Smooth muscle cell (in vitro differentiated cells): ENCODE measurements at regions not wholly inside any gene's neighbourhood (a gene's known extent, or its start where the extent isn't known, plus 50 kb on each side); places are given as distances from the start of the nearest gene placed in this dataset.
"Not testable (repeated sequence)": the region's sequence is repeated elsewhere in the genome, so short reads cannot be mapped to it uniquely, and the experiment has no call there.

Experiments
- DNase-seq: peaks from one replicate; lab custom pipeline; 2025; ENCODE audit not compliant: unreplicated experiment; lab: John Stamatoyannopoulos, UW
- H2AFZ ChIP-seq: fragments of 200-600 bp; sonication (generic); 2 replicates; pipeline ENCODE4 v1.6.0; 2016; ENCODE audit warnings: antibody characterized with exemption, low read depth, mild to moderate bottlenecking
- H3F3A ChIP-seq: fragments of 200-600 bp; sonication (generic); 2 replicates; pipeline ENCODE4 v1.6.0; 2017; ENCODE audit warnings: antibody characterized with exemption, low read depth
- H3K27ac ChIP-seq: fragments of 200-600 bp; sonication (generic); 2 replicates; pipeline ENCODE4 v1.5.1; 2016; ENCODE audit warnings: low read depth, mild to moderate bottlenecking
- H3K27me3 ChIP-seq: fragments of 200-600 bp; sonication (generic); 2 replicates; pipeline ENCODE4 v1.6.1; 2016; ENCODE audit warnings: low read depth, mild to moderate bottlenecking
- H3K36me3 ChIP-seq: fragments of 200-600 bp; sonication (generic); 2 replicates; pipeline ENCODE4 v1.5.1; 2016; ENCODE audit warnings: low read depth
- H3K4me1 ChIP-seq: fragments of 200-600 bp; sonication (generic); 2 replicates; pipeline ENCODE4 v1.5.1; 2016; ENCODE audit warnings: low read depth
- H3K4me2 ChIP-seq: fragments of 200-600 bp; sonication (generic); 2 replicates; pipeline ENCODE4 v1.6.0; 2016; ENCODE audit warnings: mild to moderate bottlenecking
- H3K4me3 ChIP-seq: fragments of 200-600 bp; sonication (generic); 2 replicates; pipeline ENCODE4 v1.5.1; 2016; ENCODE audit warnings: mild to moderate bottlenecking
- H3K79me2 ChIP-seq: fragments of 200-600 bp; sonication (generic); 2 replicates; pipeline ENCODE4 v1.6.0; 2016; ENCODE audit warnings: low read depth, mild to moderate bottlenecking
- H3K9ac ChIP-seq: fragments of 200-600 bp; sonication (generic); 2 replicates; pipeline ENCODE4 v1.6.0; 2016; ENCODE audit warnings: low read depth
- H3K9me3 ChIP-seq: fragments of 200-600 bp; sonication (generic); replicated peaks from 2 replicates; pipeline ENCODE4 v1.5.1; 2016; ENCODE audit warnings: low read depth
- H4K20me1 ChIP-seq: fragments of 200-600 bp; sonication (generic); 2 replicates; pipeline ENCODE4 v1.6.0; 2016; ENCODE audit warnings: low read depth
- CTCF ChIP-seq: fragments of 200-600 bp; sonication (generic); IDR thresholded peaks from 2 replicates; pipeline ENCODE4 v1.5.1; 2017; ENCODE audit warnings: borderline replicate concordance, mild to moderate bottlenecking, antibody characterized with exemption; ENCODE audit not compliant: insufficient read depth, poor library complexity, severe bottlenecking
- WGBS: methylation state at CpG from one replicate; pipeline ENCODE4 v1.1.7; 2016; ENCODE audit warnings: low lambda C conversion rate; 5-methylcytosine and 5-hydroxymethylcytosine counted together

GRCh38 chr16:73106329-73107034 is 58.6 kb upstream of the ZFHX3 start:
- Histone ChIP-seq H3K79me2 (no peaks in the 10 kb centered on the region), H3K4me2 (no peak overlapping the region), H3K9me3 (no peaks in the 10 kb centered on the region), H3K27me3 (no peaks in the 10 kb centered on the region), H3K4me3 (no peak overlapping the region), H4K20me1 (no peaks in the 10 kb centered on the region), H3K36me3 (no peaks in the 10 kb centered on the region), H3K9ac (no peak overlapping the region), H3F3A (no peaks in the 10 kb centered on the region), H2AFZ (no peak overlapping the region), H3K4me1 (no peaks in the 10 kb centered on the region), H3K27ac (no peak overlapping the region)
- no peak for TF ChIP-seq CTCF
- WGBS = 75% methylated on average over 6 of the region's 6 CpGs
- no peak for DNase-seq

GRCh38 chr16:73101568-73101967 is 53.6 kb upstream of the ZFHX3 start:
- H3K27ac ChIP-seq = no peak overlapping the region
- H3K9me3 ChIP-seq = no peaks in the 10 kb centered on the region
- H3K79me2 ChIP-seq = no peaks in the 10 kb centered on the region
- H3K4me1 ChIP-seq = no peaks in the 10 kb centered on the region
- H3K27me3 ChIP-seq = no peaks in the 10 kb centered on the region
- no peaks in the 10 kb centered on the region for H3F3A ChIP-seq
- no peak for TF ChIP-seq CTCF
- DNase-seq = no peak
- H4K20me1 ChIP-seq = no peaks in the 10 kb centered on the region
- no peaks in the 10 kb centered on the region for H3K36me3 ChIP-seq
- no peak overlapping the region for H3K9ac ChIP-seq
- WGBS = 93% methylated on average over 5 of the region's 5 CpGs
- no peak overlapping the region for H2AFZ ChIP-seq
- no peak overlapping the region for H3K4me3 ChIP-seq
- H3K4me2 ChIP-seq = no peak overlapping the region

GRCh38 chr16:73099601-73100000 is 51.7 kb upstream of the ZFHX3 start:
- H4K20me1 ChIP-seq, H3K27me3 ChIP-seq, H3K27ac ChIP-seq, H2AFZ ChIP-seq, H3K9ac ChIP-seq, H3F3A ChIP-seq, H3K4me1 ChIP-seq, H3K4me2 ChIP-seq, DNase-seq, H3K4me3 ChIP-seq, H3K9me3 ChIP-seq, H3K36me3 ChIP-seq, H3K79me2 ChIP-seq: not testable (repeated sequence)
- 91% methylated on average over 5 of the region's 5 CpGs for WGBS
